Activated CD4-positive, alpha-beta T cell treated with anti-CD3 and anti-CD28 coated beads for 1 hour (primary cell): ENCODE measurements at regions not wholly inside any gene's neighbourhood (a gene's known extent, or its start where the extent isn't known, plus 50 kb on each side); places are given as distances from the start of the nearest gene placed in this dataset.
"Not testable (repeated sequence)": the region's sequence is repeated elsewhere in the genome, so short reads cannot be mapped to it uniquely, and the experiment has no call there.

Source experiments
- DNase-seq: peaks from one replicate; pipeline ENCODE4 v3.0.0-alpha.2; 2020

GRCh38 chr10:81498011-81498551 lies 376.9 kb upstream of the NRG3 start:
- no peak for DNase-seq

- no peak for DNase-seq
These were observed 372.2 kb upstream of the NRG3 start for GRCh38 chr10:81502677-81503359.

- DNase-seq, result not testable (repeated sequence)
These were observed 369.2 kb upstream of the NRG3 start for GRCh38 chr10:81505777-81506176.

- DNase-seq, result no peak
These were observed 360.2 kb upstream of the NRG3 start for GRCh38 chr10:81514811-81515210.

GRCh38 chr10:81520688-81521087 lies 354.3 kb upstream of the NRG3 start:
- no peak for DNase-seq

- no peak for DNase-seq
These were observed 350.5 kb upstream of the NRG3 start for GRCh38 chr10:81524467-81524866.

GRCh38 chr10:81532403-81532802 lies 342.6 kb upstream of the NRG3 start:
- DNase-seq, result no peak

GRCh38 chr10:81534991-81535390 lies 340.0 kb upstream of the NRG3 start:
- DNase-seq, result no peak

GRCh38 chr10:81541517-81541916 lies 333.5 kb upstream of the NRG3 start:
- no peak for DNase-seq

GRCh38 chr10:81546243-81546642 lies 328.8 kb upstream of the NRG3 start:
- DNase-seq, result no peak

- DNase-seq, result no peak
These were observed 326.8 kb upstream of the NRG3 start for GRCh38 chr10:81548160-81548559.

- no peak for DNase-seq
These were observed 310.9 kb upstream of the NRG3 start for GRCh38 chr10:81564143-81564542.

- no peak for DNase-seq
These were observed 305.5 kb upstream of the NRG3 start for GRCh38 chr10:81569488-81569887.

GRCh38 chr10:81570349-81570748 lies 304.6 kb upstream of the NRG3 start:
- DNase-seq, result no peak

GRCh38 chr10:81570878-81571794 lies 303.9 kb upstream of the NRG3 start:
- DNase-seq, result no peak

GRCh38 chr10:81575036-81575435 lies 300.0 kb upstream of the NRG3 start:
- DNase-seq, result no peak

- no peak for DNase-seq
These were observed 298.7 kb upstream of the NRG3 start for GRCh38 chr10:81576336-81576735.

GRCh38 chr10:81594991-81595390 lies 280.0 kb upstream of the NRG3 start:
- no peak for DNase-seq

GRCh38 chr10:81600185-81600584 lies 274.8 kb upstream of the NRG3 start:
- DNase-seq, result no peak

GRCh38 chr10:81603106-81603620 lies 271.8 kb upstream of the NRG3 start:
- DNase-seq, result no peak

- DNase-seq, result not testable (repeated sequence)
These were observed 230.5 kb upstream of the NRG3 start for GRCh38 chr10:81644485-81644884.

GRCh38 chr10:81655986-81656385 lies 219.0 kb upstream of the NRG3 start:
- DNase-seq, result no peak

GRCh38 chr10:81662837-81663236 lies 212.2 kb upstream of the NRG3 start:
- no peak for DNase-seq

GRCh38 chr10:81664800-81665199 lies 210.2 kb upstream of the NRG3 start:
- DNase-seq, result not testable (repeated sequence)
